GM12892 (cell line): ENCODE measurements at regions not wholly inside any gene's neighbourhood (a gene's known extent, or its start where the extent isn't known, plus 50 kb on each side); places are given as distances from the start of the nearest gene placed in this dataset.

Source experiments
- DNase-seq: peaks from one replicate; pipeline ENCODE4 v3.0.0; 2011; ENCODE audit not compliant: insufficient read length
- FAIRE-seq: peaks from 2 replicates; lab custom pipeline; 2011; peaks lifted over from hg19 to GRCh38; lab: Jason Lieb, UNC
- POLR2A ChIP-seq: IDR thresholded peaks from 2 replicates; pipeline ENCODE4 v1.6.1; 2011; ENCODE audit warnings: low read depth, low read length, control low read depth
- POLR2AphosphoS5 ChIP-seq: IDR thresholded peaks from 2 replicates; pipeline ENCODE4 v1.6.1; 2011; ENCODE audit warnings: low read depth, low read length, control low read depth
- TAF1 ChIP-seq: IDR thresholded peaks from 2 replicates; pipeline ENCODE4 v1.6.1; 2011; ENCODE audit warnings: low read depth, mild to moderate bottlenecking, control low read depth, low read length, borderline replicate concordance

GRCh38 chrX:9171841-9172463 is 138.0 kb upstream of the FAM9B start:
- DNase-seq: no peak
- FAIRE-seq: no peak
- no peak for TF ChIP-seq TAF1
- no peak for TF ChIP-seq POLR2AphosphoS5
- TF ChIP-seq POLR2A: no peak

GRCh38 chrX:9172464-9172850 is 138.5 kb upstream of the FAM9B start:
- TF ChIP-seq TAF1 (no peak), POLR2A (no peak), POLR2AphosphoS5 (no peak)
- FAIRE-seq (no peak), DNase-seq (no peak)

GRCh38 chrX:9180623-9181022 is 146.7 kb upstream of the FAM9B start:
- FAIRE-seq (no peak), DNase-seq (no peak)
- TF ChIP-seq POLR2AphosphoS5 (no peak), POLR2A (no peak), TAF1 (no peak)

GRCh38 chrX:9182041-9182440 is 148.1 kb upstream of the FAM9B start:
- no peak for FAIRE-seq
- TF ChIP-seq TAF1 (no peak), POLR2A (no peak), POLR2AphosphoS5 (no peak)
- no peak for DNase-seq

GRCh38 chrX:9183481-9183880 is 149.6 kb upstream of the FAM9B start:
- FAIRE-seq: no peak
- DNase-seq: no peak
- no peak for TF ChIP-seq POLR2A
- no peak for TF ChIP-seq POLR2AphosphoS5
- no peak for TF ChIP-seq TAF1

GRCh38 chrX:9184211-9184610 is 150.3 kb upstream of the FAM9B start:
- no peak for DNase-seq
- FAIRE-seq: no peak
- TF ChIP-seq POLR2A (no peak), TAF1 (no peak), POLR2AphosphoS5 (no peak)

GRCh38 chrX:9188117-9188516 is 154.2 kb upstream of the FAM9B start:
- TF ChIP-seq POLR2A: no peak
- no peak for TF ChIP-seq POLR2AphosphoS5
- no peak for TF ChIP-seq TAF1
- FAIRE-seq (no peak), DNase-seq (no peak)

GRCh38 chrX:9189286-9189685 is 155.4 kb upstream of the FAM9B start:
- DNase-seq (no peak), FAIRE-seq (no peak)
- no peak for TF ChIP-seq TAF1

GRCh38 chrX:9191392-9191791 is 157.5 kb upstream of the FAM9B start:
- no peak for FAIRE-seq
- no peak for TF ChIP-seq POLR2AphosphoS5
- no peak for TF ChIP-seq TAF1
- TF ChIP-seq POLR2A: no peak
- DNase-seq: no peak

GRCh38 chrX:9195199-9195880 is 161.4 kb upstream of the FAM9B start:
- DNase-seq (no peak), FAIRE-seq (no peak)
- TF ChIP-seq POLR2A: no peak
- no peak for TF ChIP-seq TAF1
- no peak for TF ChIP-seq POLR2AphosphoS5

- DNase-seq (no peak), FAIRE-seq (no peak)
- TF ChIP-seq POLR2AphosphoS5: no peak
- TF ChIP-seq TAF1: no peak
- TF ChIP-seq POLR2A: no peak
Observed at GRCh38 chrX:9196961-9197640, 163.2 kb upstream of the FAM9B start.

- TF ChIP-seq POLR2AphosphoS5 (no peak), POLR2A (no peak), TAF1 (no peak)
- no peak for DNase-seq
- no peak for FAIRE-seq
Observed at GRCh38 chrX:9204560-9204959, 170.6 kb upstream of the FAM9B start.

GRCh38 chrX:9205599-9206223 is 171.8 kb upstream of the FAM9B start:
- TF ChIP-seq POLR2A (no peak), POLR2AphosphoS5 (no peak), TAF1 (no peak)
- no peak for DNase-seq
- FAIRE-seq: no peak
